CD14-positive monocyte (primary cell): ENCODE measurements at regions not wholly inside any gene's neighbourhood (a gene's known extent, or its start where the extent isn't known, plus 50 kb on each side); places are given as distances from the start of the nearest gene placed in this dataset.

Experiments
- DNase-seq, 3 donors: peaks; one replicate each; pipeline ENCODE4 v3.0.0-alpha.2; 2011 to 2022
- H2AFZ ChIP-seq: 2 replicates; pipeline ENCODE4 v1.6.0; 2012; ENCODE audit warnings: mild to moderate bottlenecking, low read depth, low read length, inconsistent platforms; ENCODE audit not compliant: insufficient read depth, poor library complexity, severe bottlenecking
- H3K27ac ChIP-seq, 2 donors: 1 replicate in 1 of 2; 2 replicates in 1 of 2; pipeline ENCODE4 v1.5.1; 2012 to 2013; ENCODE audit warnings: low read length in 2 of 2, control low read depth in 1 of 2, inconsistent platforms in 1 of 2, low read depth in 1 of 2, mild to moderate bottlenecking in 1 of 2
- H3K27me3 ChIP-seq, 2 donors: one replicate each; pipeline versions ENCODE4 v1.6.0 to v1.6.1; 2011 to 2013; ENCODE audit warnings: low read length in 2 of 2; ENCODE audit not compliant: control insufficient read depth in 2 of 2, insufficient read depth in 2 of 2
- H3K36me3 ChIP-seq, 2 donors: replicated peaks in 1 of 2; 1 replicate in 1 of 2; 2 replicates in 1 of 2; pipeline versions ENCODE4 v1.5.1 to v1.6.1; 2012 to 2013; ENCODE audit warnings: low read length in 2 of 2, control low read depth in 1 of 2, inconsistent platforms in 1 of 2, mild to moderate bottlenecking in 1 of 2; ENCODE audit not compliant: insufficient read depth in 2 of 2, control insufficient read depth in 1 of 2
- H3K4me1 ChIP-seq, 2 donors: 1 replicate in 1 of 2; 2 replicates in 1 of 2; pipeline versions ENCODE4 v1.5.1 to v1.6.1; 2012 to 2013; ENCODE audit warnings: low read length in 2 of 2, control low read depth in 1 of 2, inconsistent platforms in 1 of 2, mild to moderate bottlenecking in 1 of 2, moderate library complexity in 1 of 2; ENCODE audit not compliant: insufficient read depth in 2 of 2, control insufficient read depth in 1 of 2
- H3K4me2 ChIP-seq: replicated peaks from 2 replicates; pipeline ENCODE3; 2012; ENCODE audit warnings: low read length, moderate library complexity, mild to moderate bottlenecking; ENCODE audit not compliant: poor library complexity, severe bottlenecking; ENCODE audit errors: extremely low read depth
- H3K4me3 ChIP-seq, 3 experiments: fragments of 200-600 bp in 1 of 3; sonication (generic) in 1 of 3; replicated peaks in 1 of 3; 1 replicate in 2 of 3; 2 replicates in 1 of 3; pipeline ENCODE4 v1.5.1; 2011 to 2013; ENCODE audit warnings: low read length in 3 of 3, mild to moderate bottlenecking in 3 of 3, control low read depth in 2 of 3, low read depth in 2 of 3, inconsistent platforms in 1 of 3, moderate library complexity in 1 of 3
- H3K79me2 ChIP-seq: 2 replicates; pipeline ENCODE4 v1.6.0; 2012; ENCODE audit warnings: mild to moderate bottlenecking, control low read depth, inconsistent platforms, low read length, moderate library complexity; ENCODE audit not compliant: insufficient read depth
- H3K9ac ChIP-seq: 2 replicates; pipeline ENCODE4 v1.6.0; 2017; ENCODE audit warnings: low read length, mild to moderate bottlenecking; ENCODE audit not compliant: insufficient read depth, poor library complexity, severe bottlenecking
- H3K9me3 ChIP-seq, 2 donors: replicated peaks in 1 of 2; 1 replicate in 1 of 2; 2 replicates in 1 of 2; pipeline versions ENCODE4 v1.5.1 to v1.6.1; 2012 to 2013; ENCODE audit warnings: low read length in 2 of 2, control low read depth in 1 of 2; ENCODE audit not compliant: control insufficient read depth in 1 of 2, insufficient read depth in 1 of 2
- H4K20me1 ChIP-seq: 2 replicates; pipeline ENCODE4 v1.6.0; 2012; ENCODE audit warnings: mild to moderate bottlenecking, low read length, control low read depth, moderate library complexity; ENCODE audit not compliant: insufficient read depth
- H3K27ac Mint-ChIP-seq, 7 donors: one replicate each; pipeline ENCODE4 v1.8.0; 2020; ENCODE audit warnings: mild to moderate bottlenecking in 7 of 7, mixed read lengths in 7 of 7, moderate library complexity in 6 of 7, inconsistent platforms in 2 of 7
- H3K27me3 Mint-ChIP-seq, 3 donors: one replicate each; pipeline ENCODE4 v1.8.0; 2021 to 2022; ENCODE audit warnings: low read depth in 3 of 3, mild to moderate bottlenecking in 3 of 3, mixed read lengths in 3 of 3, moderate library complexity in 3 of 3, inconsistent platforms in 1 of 3
- H3K36me3 Mint-ChIP-seq, 2 donors: one replicate each; pipeline ENCODE4 v1.8.0; 2020; ENCODE audit warnings: mixed read lengths in 2 of 2, inconsistent platforms in 1 of 2, mild to moderate bottlenecking in 1 of 2
- H3K4me1 Mint-ChIP-seq: one replicate; pipeline ENCODE4 v1.8.0; 2020; ENCODE audit warnings: mild to moderate bottlenecking, mixed read lengths
- H3K4me3 Mint-ChIP-seq, 2 donors: one replicate each; pipeline ENCODE4 v1.8.0; 2020; ENCODE audit warnings: mild to moderate bottlenecking in 2 of 2, mixed read lengths in 2 of 2, moderate library complexity in 1 of 2
- H3K9me3 Mint-ChIP-seq, 7 donors: one replicate each; pipeline ENCODE4 v1.8.0; 2020 to 2022; ENCODE audit warnings: mixed read lengths in 7 of 7, mild to moderate bottlenecking in 6 of 7, moderate library complexity in 6 of 7, inconsistent platforms in 2 of 7
- CTCF ChIP-seq: fragments of 200-600 bp; IDR thresholded peaks from one replicate; pipeline ENCODE4 v1.8.0; 2022; ENCODE audit warnings: antibody characterized with exemption, mild to moderate bottlenecking
- WGBS: methylation state at CpG from one replicate; pipeline ENCODE4 v1.1.5; 2013; ENCODE audit warnings: missing lambda C conversion rate; ENCODE audit not compliant: insufficient coverage; 5-methylcytosine and 5-hydroxymethylcytosine counted together
- intact Hi-C, 2 donors: fragments of 100-400 bp; cut with micrococcal nuclease; formaldehyde crosslinking; loops; one replicate each; pipeline versions ENCODE4 v1.15.0 to v1.15.1; 2023

GRCh38 chr19:32150605-32151004 is 194.8 kb upstream of the ZNF507 start:
- no peak overlapping the region for H3K27ac Mint-ChIP-seq
- Histone ChIP-seq H3K27ac (no peak overlapping the region), H3K79me2 (no peaks in the 10 kb centered on the region), H3K27me3 (no peaks in the 10 kb centered on the region), H4K20me1 (no peaks in the 10 kb centered on the region), H3K4me3 (no peak overlapping the region), H2AFZ (no peak overlapping the region), H3K9ac (no peak overlapping the region), H3K9me3 (peaks cover 2 to 20% of the 10 kb centered on the region in 2 donors), H3K36me3 (no peaks in the 10 kb centered on the region), H3K4me1 (no peaks in the 10 kb centered on the region), H3K4me2 (no peak overlapping the region)
- intact Hi-C loops = no loop called here
- no peaks in the 10 kb centered on the region for H3K36me3 Mint-ChIP-seq
- peaks cover 0 to 2% (median 0%) of the 10 kb centered on the region in 3 donors for H3K27me3 Mint-ChIP-seq
- peaks cover 4 to 19% (median 15%) of the 10 kb centered on the region in 7 donors for H3K9me3 Mint-ChIP-seq
- TF ChIP-seq CTCF = no peak
- H3K4me3 Mint-ChIP-seq = no peak overlapping the region
- no peak for DNase-seq
- H3K4me1 Mint-ChIP-seq = no peaks in the 10 kb centered on the region

- Mint-ChIP-seq H3K4me3 (no peak overlapping the region), H3K4me1 (no peaks in the 10 kb centered on the region), H3K9me3 (peaks cover 0 to 3% (median 2%) of the 10 kb centered on the region in 7 donors), H3K27ac (no peak overlapping the region), H3K36me3 (no peaks in the 10 kb centered on the region), H3K27me3 (peaks cover 0 to 2% (median 0%) of the 10 kb centered on the region in 3 donors)
- no peak for TF ChIP-seq CTCF
- no peaks in the 10 kb centered on the region for H3K9me3 ChIP-seq
- no peaks in the 10 kb centered on the region for H4K20me1 ChIP-seq
- H3K4me3 ChIP-seq = no peak overlapping the region
- no peaks in the 10 kb centered on the region for H3K4me1 ChIP-seq
- H3K79me2 ChIP-seq = no peaks in the 10 kb centered on the region
- intact Hi-C loops = no loop called here
- no peak for DNase-seq
- H3K36me3 ChIP-seq = no peaks in the 10 kb centered on the region
- no peak overlapping the region for H2AFZ ChIP-seq
- H3K27me3 ChIP-seq = no peaks in the 10 kb centered on the region
- H3K4me2 ChIP-seq = no peak overlapping the region
- H3K9ac ChIP-seq = no peak overlapping the region
- H3K27ac ChIP-seq = no peak overlapping the region
- WGBS = 100% methylated on average over 3 of the region's 4 CpGs
Measured at GRCh38 chr19:32154418-32154817, 191.0 kb upstream of the ZNF507 start.
